PC-3 (cell line): ENCODE measurements at regions not wholly inside any gene's neighbourhood (a gene's known extent, or its start where the extent isn't known, plus 50 kb on each side); places are given as distances from the start of the nearest gene placed in this dataset.

ENCODE experiments used
- EZH2phosphoT487 ChIP-seq: fragments of 300-600 bp; sonication (generic); IDR thresholded peaks from 2 replicates; pipeline ENCODE4 v1.6.1; 2018; ENCODE audit warnings: mild to moderate bottlenecking, antibody characterized with exemption, low read length, borderline replicate concordance
- TF ChIP-seq, protein P1 (sequence below): fragments of 300-600 bp; sonication (generic); conservative IDR thresholded peaks from 2 replicates; pipeline ENCODE4 v1.5.1; 2017; ENCODE audit warnings: antibody characterized with exemption, low read depth, mild to moderate bottlenecking, low read length

DNA sequence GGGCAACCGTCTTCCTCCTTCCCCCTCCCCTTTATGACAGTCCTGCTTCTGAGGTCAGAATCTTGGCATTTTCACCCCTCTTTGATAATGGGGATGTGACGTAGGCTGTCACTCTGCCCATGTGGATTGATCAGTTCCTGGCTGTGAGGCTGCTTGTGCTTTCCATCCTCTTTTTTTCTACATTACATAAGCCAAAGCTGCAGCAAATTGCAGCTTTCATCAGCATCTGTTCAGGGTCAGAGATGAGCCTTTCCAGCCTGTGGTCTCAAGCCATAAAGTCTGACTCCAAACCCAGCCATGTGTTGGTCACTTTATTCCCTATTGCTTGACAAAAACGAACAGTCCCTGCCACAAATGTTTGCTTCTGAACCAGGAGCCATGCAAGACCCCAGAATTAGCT, 535.1 kb downstream of the CDH11 start:
- TF ChIP-seq, protein P1, sequence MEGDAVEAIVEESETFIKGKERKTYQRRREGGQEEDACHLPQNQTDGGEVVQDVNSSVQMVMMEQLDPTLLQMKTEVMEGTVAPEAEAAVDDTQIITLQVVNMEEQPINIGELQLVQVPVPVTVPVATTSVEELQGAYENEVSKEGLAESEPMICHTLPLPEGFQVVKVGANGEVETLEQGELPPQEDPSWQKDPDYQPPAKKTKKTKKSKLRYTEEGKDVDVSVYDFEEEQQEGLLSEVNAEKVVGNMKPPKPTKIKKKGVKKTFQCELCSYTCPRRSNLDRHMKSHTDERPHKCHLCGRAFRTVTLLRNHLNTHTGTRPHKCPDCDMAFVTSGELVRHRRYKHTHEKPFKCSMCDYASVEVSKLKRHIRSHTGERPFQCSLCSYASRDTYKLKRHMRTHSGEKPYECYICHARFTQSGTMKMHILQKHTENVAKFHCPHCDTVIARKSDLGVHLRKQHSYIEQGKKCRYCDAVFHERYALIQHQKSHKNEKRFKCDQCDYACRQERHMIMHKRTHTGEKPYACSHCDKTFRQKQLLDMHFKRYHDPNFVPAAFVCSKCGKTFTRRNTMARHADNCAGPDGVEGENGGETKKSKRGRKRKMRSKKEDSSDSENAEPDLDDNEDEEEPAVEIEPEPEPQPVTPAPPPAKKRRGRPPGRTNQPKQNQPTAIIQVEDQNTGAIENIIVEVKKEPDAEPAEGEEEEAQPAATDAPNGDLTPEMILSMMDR = no peak
- no peak for TF ChIP-seq EZH2phosphoT487
